NCI-H226 (cell line): ENCODE measurements at regions not wholly inside any gene's neighbourhood (a gene's known extent, or its start where the extent isn't known, plus 50 kb on each side); places are given as distances from the start of the nearest gene placed in this dataset.
"Not testable (repeated sequence)": the region's sequence is repeated elsewhere in the genome, so short reads cannot be mapped to it uniquely, and the experiment has no call there.

Source experiments
- DNase-seq: peaks from one replicate; pipeline ENCODE4 v3.0.0-alpha.2; 2015

- no peak for DNase-seq
These were observed 632.8 kb upstream of the SPRY2 start for GRCh38 chr13:80973721-80974120.

DNA sequence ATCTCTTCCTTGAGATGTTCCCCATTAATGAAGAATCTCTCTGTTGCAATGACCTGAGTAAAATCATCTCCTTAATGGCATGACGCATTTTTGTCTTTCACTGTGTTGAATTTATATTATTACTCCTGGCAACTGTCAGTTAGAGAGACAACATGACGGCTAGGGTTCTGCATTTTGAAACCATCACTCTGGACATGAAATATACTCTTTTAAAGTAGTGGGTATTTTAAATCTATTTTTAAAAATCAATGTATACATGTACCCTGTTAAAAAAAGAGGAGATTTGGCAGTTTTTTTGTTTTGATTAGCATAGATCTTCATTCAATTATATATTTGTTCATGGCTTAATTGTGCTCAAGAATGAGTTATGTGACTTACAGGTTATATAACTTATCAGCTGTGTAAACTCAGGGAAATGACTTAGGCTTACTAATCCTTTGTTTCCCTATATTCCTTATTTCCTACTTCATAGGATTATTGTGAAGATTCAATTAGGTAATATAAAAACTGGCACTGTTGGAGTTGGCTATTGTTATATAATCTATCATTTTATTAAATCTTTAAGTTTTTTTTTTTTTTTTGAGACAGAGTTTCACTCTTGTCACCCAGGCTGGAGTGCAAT lies 632.0 kb upstream of the SPRY2 start:
- no peak for DNase-seq

DNA sequence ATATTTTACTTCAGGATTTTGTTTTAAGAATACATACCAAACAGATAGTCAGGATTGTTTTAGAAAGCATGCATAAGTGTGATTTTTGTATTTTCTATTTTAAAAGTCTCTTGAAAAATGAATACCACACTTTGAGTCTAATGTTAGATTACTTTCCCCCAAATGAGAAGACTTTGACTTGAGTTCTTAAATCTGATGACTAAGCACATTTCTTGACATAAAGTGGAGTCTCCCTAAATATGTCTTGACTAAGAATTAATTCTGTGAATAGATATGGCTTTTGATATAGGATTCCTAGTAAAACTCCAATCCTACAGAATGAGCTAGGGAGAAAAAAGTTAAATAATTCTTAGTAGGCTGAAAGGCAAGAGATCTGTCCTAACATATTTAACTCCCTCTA lies 624.2 kb upstream of the SPRY2 start:
- no peak for DNase-seq

DNA sequence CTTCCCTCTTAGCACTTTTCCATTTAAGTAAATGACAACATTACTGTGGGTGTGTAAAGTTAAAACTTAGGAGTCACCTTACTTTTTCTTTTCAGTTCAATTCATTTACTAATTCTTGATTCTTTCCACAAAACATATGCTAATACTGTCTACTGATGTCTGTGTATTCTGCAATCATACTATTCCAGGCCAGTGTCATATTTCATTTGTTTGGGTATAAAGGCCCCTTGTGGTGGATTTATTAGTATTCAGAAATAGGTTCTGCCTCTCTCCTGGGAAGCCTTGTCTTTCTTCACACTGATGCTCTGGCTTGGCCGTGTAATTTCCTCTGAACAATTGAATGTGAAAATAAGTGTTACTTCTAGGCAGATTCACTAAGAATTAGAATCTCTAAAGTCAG lies 621.9 kb upstream of the SPRY2 start:
- no peak for DNase-seq

GRCh38 chr13:80962173-80962572 lies 621.2 kb upstream of the SPRY2 start:
- no peak for DNase-seq

- DNase-seq, result no peak
These were observed 616.2 kb upstream of the SPRY2 start for GRCh38 chr13:80957019-80957655.

GRCh38 chr13:80955501-80955900 lies 614.6 kb upstream of the SPRY2 start:
- no peak for DNase-seq

GRCh38 chr13:80952158-80952557 lies 611.2 kb upstream of the SPRY2 start:
- DNase-seq, result no peak

DNA sequence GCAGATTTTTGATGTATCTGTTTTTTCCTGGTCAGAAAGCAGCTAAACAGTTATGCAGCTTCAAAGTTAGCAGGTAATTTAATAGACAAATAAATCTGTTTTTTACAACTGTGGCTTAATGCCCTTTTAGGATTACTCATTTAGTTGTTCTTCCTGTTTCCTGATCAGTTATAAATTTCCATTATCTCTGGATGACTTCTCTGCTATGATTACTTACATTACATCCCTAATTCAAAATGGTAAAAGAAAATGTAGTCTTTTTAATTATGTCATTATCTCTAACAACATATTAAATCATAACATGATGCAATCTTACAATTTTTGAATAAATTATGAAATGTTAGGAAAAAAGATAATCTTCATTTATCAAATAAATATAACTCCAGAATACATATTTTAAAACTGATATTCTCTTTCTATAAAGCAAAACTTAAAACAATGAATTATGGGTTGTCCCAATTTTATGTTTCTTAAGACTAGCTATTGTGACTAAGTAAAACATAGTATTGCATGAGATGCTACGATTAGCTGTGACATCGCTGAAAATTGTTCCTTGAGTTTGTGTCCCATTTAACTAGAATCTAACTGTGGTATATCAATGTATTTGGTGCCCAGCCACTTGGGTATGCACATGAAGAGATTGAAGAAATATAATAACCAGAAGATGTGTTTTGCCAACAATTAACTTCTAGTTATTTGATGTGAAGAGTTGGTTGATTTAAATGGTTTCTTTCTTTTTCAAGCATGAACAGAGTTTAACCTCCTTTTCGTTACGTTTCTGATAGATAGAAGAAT lies 605.3 kb upstream of the SPRY2 start:
- DNase-seq, result no peak

DNA sequence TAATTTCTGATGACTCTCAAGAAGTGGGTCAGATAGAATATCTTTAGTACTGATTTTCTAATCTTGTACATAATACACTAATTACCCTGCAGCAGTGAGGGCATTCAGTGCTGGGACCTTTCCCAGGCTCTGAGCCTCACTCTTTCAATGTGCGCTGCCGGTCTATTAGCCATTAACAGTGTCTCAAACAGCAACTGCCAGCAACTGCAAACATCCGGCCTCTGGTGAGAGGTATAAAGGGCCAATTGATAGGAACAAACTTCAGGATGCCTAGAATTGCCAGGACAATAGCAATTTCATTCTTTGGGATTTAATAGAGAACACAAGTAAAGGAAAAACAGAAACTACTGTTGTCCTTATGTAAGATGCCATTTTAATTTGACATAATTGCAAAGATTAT lies 604.4 kb upstream of the SPRY2 start:
- DNase-seq, result no peak

DNA sequence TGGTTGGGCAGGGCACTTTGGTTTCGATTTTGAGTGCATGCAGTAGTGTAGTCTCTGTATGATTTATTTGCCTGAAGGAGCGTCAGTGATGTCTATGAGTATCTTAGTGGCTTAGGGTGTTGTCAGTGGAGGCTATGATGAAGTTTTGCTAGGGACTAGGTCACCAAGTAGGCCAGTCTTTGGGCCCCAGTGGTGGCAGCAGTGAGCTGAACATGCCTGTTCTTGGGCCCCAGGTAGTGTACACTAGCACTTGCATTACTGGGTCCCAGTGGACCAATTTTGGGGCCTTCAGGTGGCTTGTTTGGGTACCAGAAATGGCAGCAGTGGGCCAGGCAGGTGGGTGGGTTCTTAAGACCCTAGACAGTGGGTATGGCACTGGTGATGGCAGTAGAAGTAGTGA lies 598.7 kb upstream of the SPRY2 start:
- no peak for DNase-seq

DNA sequence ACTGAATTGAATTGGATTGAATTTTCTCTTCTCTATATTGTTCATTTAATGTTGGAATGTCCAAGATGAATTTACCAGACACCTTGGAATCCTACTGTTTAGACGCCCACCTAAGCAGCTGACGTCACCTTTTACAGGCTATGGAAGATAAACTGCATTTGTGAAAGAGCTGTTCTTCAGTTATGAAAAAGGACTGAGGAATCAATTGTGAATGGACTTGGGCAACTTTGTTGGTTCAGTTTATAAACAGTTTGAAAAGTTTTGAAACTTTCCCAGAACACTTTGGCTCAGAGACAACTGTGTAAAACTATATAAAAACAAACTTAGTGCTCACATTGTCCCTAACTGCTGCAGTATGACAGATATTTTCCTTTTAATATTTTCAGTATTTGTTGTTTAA lies 590.8 kb upstream of the SPRY2 start:
- DNase-seq, result no peak

DNA sequence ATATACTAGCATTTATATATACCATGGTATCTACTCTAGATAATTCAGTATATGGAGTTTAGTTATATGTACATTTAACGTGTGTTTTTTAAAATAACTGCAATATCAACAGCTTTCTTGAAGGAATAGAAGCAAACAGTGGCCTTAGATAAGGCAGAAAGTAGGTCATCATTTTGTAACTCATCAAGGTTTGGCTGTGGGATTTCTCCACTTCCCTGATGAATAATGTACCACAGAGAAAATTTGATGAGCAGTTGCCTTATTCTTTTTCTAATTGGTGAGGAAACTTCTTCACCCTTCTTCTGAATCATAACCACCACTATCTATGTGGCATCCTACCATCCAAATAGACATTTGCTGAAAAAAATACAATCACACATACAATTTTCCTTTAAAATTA lies 590.2 kb upstream of the SPRY2 start:
- peak; percentile 17 for DNase-seq

- DNase-seq, result no peak
These were observed 587.3 kb upstream of the SPRY2 start for GRCh38 chr13:80928241-80928640.

DNA sequence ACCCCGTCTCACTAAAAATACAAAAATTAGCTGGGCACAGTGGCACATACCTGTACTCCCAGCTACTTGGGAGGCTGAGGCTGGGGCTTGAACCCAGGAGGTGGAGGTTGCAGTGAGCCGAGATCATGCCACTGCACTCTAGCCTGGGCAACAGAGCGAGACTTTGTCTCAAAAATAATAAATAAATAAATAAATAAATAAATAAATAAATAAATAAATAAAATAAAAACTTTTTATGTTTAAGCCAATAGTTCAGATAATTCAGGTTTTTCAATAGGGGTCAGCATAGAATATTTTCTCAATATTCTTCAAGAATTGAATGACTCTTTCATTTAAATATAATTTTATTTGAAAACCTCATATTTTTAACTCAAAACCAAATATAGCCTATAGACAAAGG lies 585.1 kb upstream of the SPRY2 start:
- DNase-seq, result not testable (repeated sequence)

DNA sequence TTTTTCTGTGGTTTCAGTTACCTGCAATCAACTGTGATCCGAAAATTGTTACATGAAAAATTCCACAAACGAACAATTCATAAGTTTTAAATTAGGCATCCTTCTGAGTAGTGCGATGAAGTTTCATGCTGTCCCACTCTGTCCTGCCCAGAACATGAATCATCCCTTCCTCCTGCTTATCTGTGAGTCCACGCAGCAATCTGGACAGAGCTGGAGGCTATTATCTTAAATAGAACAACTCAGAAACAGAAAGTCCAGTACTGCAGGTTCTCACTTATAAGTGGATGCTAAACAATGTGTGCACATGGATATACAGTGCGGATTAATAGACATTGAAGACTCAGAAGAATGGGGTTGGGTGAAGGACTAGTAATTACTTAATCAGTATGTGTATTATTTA lies 583.7 kb upstream of the SPRY2 start:
- peak; percentile 48 for DNase-seq

GRCh38 chr13:80923907-80924306 lies 583.0 kb upstream of the SPRY2 start:
- no peak for DNase-seq

GRCh38 chr13:80921971-80922370 lies 581.0 kb upstream of the SPRY2 start:
- no peak for DNase-seq

DNA sequence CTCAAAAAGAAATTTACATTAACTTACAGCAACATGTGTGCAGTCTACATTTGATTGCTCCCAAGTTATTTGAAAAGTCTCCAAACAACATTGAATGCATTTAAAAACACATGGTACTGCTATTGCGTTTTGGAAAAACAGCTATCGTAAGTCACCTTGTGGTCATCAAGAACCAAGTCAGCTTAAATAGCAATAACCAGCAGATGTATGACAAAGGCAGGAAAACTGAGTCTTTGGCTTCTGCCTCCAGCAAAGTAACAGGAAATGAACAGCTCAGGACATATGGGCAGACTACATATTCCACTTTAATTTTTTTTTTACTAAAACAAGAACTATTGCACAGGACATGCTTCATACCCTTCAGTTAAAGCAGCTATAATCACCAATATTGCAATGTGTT lies 580.6 kb upstream of the SPRY2 start:
- no peak for DNase-seq

DNA sequence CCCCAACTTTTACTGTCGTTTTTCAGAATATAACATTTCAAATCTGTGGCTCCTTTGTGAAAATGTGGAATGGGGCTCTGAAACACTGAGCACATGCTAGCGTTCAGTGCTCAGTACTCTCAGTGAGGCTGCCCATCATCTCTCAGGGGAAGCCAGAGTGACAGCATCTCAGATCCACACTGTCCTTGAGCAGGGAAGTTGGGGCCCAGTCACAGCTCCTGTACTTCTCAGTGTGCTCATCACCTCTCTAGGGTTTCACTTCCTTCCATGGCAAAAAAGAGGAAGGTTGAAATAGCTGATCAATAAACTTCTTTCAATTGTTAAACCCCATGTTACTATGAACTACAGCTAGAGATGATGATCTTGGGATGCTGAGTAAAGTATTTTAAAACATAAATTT lies 565.9 kb upstream of the SPRY2 start:
- no peak for DNase-seq

DNA sequence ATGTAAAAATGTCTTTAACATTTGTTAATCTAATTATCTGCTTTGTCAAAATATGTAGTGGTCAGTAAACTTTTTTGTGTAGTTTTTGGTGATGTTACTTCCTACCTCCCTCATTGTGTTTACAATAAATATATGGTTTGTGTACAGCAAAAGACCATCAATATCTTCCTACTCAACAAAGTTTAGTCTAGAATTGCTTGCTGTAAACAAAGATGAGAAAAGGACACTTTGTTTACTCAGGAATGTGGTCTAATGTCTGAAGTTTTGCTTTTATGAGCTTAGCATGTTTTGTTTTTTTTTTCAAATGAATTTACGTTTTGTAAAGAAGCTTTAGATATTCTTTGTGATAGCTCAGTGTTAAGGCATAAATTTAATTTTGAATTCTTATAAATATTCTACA lies 563.5 kb upstream of the SPRY2 start:
- DNase-seq, result no peak

DNA sequence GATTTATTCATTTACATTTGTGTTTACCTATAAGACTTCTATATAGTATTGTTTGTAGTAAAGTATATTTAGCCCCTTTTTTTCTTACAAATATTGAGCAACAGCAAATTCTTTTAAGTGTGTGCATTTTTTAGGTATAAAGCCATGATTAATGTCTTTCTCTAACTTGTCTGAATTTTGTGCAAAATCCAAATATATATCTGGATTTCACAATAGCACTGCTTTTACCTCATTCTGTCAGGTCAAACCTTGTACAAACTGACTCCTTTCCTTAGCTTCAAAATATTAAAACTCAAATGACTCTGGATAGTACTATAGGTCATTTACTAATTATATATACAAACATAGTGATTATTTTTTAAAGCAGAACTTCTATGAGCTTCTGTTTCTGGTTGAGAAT lies 563.0 kb upstream of the SPRY2 start:
- peak; percentile 19 for DNase-seq

GRCh38 chr13:80901530-80901929 lies 560.6 kb upstream of the SPRY2 start:
- DNase-seq, result no peak

- no peak for DNase-seq
These were observed 560.2 kb upstream of the SPRY2 start for GRCh38 chr13:80901111-80901510.
